ENCODE measurements at regions not wholly inside any gene's neighbourhood (a gene's known extent, or its start where the extent isn't known, plus 50 kb on each side); places are given as distances from the start of the nearest gene placed in this dataset.

GRCh38 chr1:184199036-184199435, 147.5 kb downstream of the TSEN15 start:
- TF ChIP-seq CTCF (IDR thresholded peaks at IDR 0.05; ENCODE audit: poor library complexity), result no peak
- TF ChIP-seq EZH2phosphoT487 (IDR thresholded peaks at IDR 0.05; ENCODE audit: low read depth, severe bottlenecking, unreplicated experiment), result no peak
- no peak for TF ChIP-seq EZH2 (IDR thresholded peaks at IDR 0.05; ENCODE audit: borderline replicate concordance)

Data from hepatocyte (in vitro differentiated cells).